ENCODE measurements at regions not wholly inside any gene's neighbourhood (a gene's known extent, or its start where the extent isn't known, plus 50 kb on each side); places are given as distances from the start of the nearest gene placed in this dataset.
"Not testable (repeated sequence)": the region's sequence is repeated elsewhere in the genome, so short reads cannot be mapped to it uniquely, and the experiment has no call there.

GRCh38 chrX:37904833-37905232 lies 57.5 kb upstream of the DYNLT3 start:
- no peak for DNase-seq (ENCODE audit: low read depth)

GRCh38 chrX:37905436-37906147 lies 58.2 kb upstream of the DYNLT3 start:
- peak; percentile 14 for DNase-seq (ENCODE audit: low read depth)

GRCh38 chrX:37906357-37906756 lies 59.0 kb upstream of the DYNLT3 start:
- no peak for DNase-seq (ENCODE audit: low read depth)

GRCh38 chrX:37910186-37910585 lies 62.8 kb upstream of the DYNLT3 start:
- DNase-seq (ENCODE audit: low read depth): no peak

- DNase-seq (ENCODE audit: low read depth): peak; percentile 69
Measured at GRCh38 chrX:37912304-37912703, 64.9 kb upstream of the DYNLT3 start.

- no peak for DNase-seq (ENCODE audit: low read depth)
Measured at GRCh38 chrX:37912777-37913176, 65.4 kb upstream of the DYNLT3 start.

- no peak for DNase-seq (ENCODE audit: low read depth)
Measured at GRCh38 chrX:37918168-37918567, 70.8 kb upstream of the DYNLT3 start.

GRCh38 chrX:37918703-37919102 lies 71.3 kb upstream of the DYNLT3 start:
- DNase-seq (ENCODE audit: low read depth): no peak

GRCh38 chrX:37921758-37922157 lies 74.4 kb upstream of the DYNLT3 start:
- peak; percentile 51 for DNase-seq (ENCODE audit: low read depth)

GRCh38 chrX:37922928-37923327 lies 75.6 kb upstream of the DYNLT3 start:
- DNase-seq (ENCODE audit: low read depth): no peak

GRCh38 chrX:37925761-37926160 lies 78.4 kb upstream of the DYNLT3 start:
- DNase-seq (ENCODE audit: low read depth): not testable (repeated sequence)

- DNase-seq (ENCODE audit: low read depth): peak; percentile 41
Measured at GRCh38 chrX:37926700-37927099, 79.3 kb upstream of the DYNLT3 start.

GRCh38 chrX:37942170-37942569 lies 64.2 kb upstream of the SYTL5 start:
- no peak for DNase-seq (ENCODE audit: low read depth)

- DNase-seq (ENCODE audit: low read depth): no peak
Measured at GRCh38 chrX:37943554-37944344, 62.6 kb upstream of the SYTL5 start.

- DNase-seq (ENCODE audit: low read depth): no peak
Measured at GRCh38 chrX:37946197-37946596, 60.2 kb upstream of the SYTL5 start.

- no peak for DNase-seq (ENCODE audit: low read depth)
Measured at GRCh38 chrX:37955273-37955672, 51.1 kb upstream of the SYTL5 start.

GRCh38 chrX:37956223-37956622 lies 50.1 kb upstream of the SYTL5 start:
- no peak for DNase-seq (ENCODE audit: low read depth)

All from EH (cell line).